Hepatocyte (in vitro differentiated cells): ENCODE measurements at regions not wholly inside any gene's neighbourhood (a gene's known extent, or its start where the extent isn't known, plus 50 kb on each side); places are given as distances from the start of the nearest gene placed in this dataset.

Experiments used
- EZH2 ChIP-seq: fragments of 200-600 bp; sonication (generic); IDR thresholded peaks from 2 replicates; pipeline ENCODE4 v1.6.1; 2016; ENCODE audit warnings: antibody characterized with exemption, mild to moderate bottlenecking, borderline replicate concordance
- TF ChIP-seq, protein P1 (sequence below): fragments of 200-600 bp; sonication (generic); IDR thresholded peaks from 2 replicates; pipeline ENCODE4 v1.5.1; 2016; ENCODE audit warnings: antibody characterized with exemption, mild to moderate bottlenecking; ENCODE audit not compliant: poor library complexity

- no peak for TF ChIP-seq EZH2
- TF ChIP-seq, protein P1, sequence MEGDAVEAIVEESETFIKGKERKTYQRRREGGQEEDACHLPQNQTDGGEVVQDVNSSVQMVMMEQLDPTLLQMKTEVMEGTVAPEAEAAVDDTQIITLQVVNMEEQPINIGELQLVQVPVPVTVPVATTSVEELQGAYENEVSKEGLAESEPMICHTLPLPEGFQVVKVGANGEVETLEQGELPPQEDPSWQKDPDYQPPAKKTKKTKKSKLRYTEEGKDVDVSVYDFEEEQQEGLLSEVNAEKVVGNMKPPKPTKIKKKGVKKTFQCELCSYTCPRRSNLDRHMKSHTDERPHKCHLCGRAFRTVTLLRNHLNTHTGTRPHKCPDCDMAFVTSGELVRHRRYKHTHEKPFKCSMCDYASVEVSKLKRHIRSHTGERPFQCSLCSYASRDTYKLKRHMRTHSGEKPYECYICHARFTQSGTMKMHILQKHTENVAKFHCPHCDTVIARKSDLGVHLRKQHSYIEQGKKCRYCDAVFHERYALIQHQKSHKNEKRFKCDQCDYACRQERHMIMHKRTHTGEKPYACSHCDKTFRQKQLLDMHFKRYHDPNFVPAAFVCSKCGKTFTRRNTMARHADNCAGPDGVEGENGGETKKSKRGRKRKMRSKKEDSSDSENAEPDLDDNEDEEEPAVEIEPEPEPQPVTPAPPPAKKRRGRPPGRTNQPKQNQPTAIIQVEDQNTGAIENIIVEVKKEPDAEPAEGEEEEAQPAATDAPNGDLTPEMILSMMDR: no peak
Measured at GRCh38 chr5:63727583-63727982, 234.7 kb downstream of the HTR1A start.
